ENCODE measurements at regions not wholly inside any gene's neighbourhood (a gene's known extent, or its start where the extent isn't known, plus 50 kb on each side); places are given as distances from the start of the nearest gene placed in this dataset.

GRCh38 chr16:24477492-24477891, 61.9 kb upstream of the RBBP6 start:
- H3K27me3 Mint-ChIP-seq (ENCODE audit: low read depth) = peaks cover 80% of the 10 kb centered on the region

More at GRCh38 chr16:24477492-24477891, 61.9 kb upstream of the RBBP6 start:
- Histone ChIP-seq H4K8ac (replicated peaks; ENCODE audit: insufficient read length, low read depth, low read length) (no peak overlapping the region), H3K56ac (ENCODE audit: insufficient read length, low read depth, low read length) (no peak overlapping the region), H3K4ac (ENCODE audit: low read depth, low read length) (no peak overlapping the region), H3K9me3 (ENCODE audit: control insufficient read depth, low read depth, low read length) (no peaks in the 10 kb centered on the region), H2BK20ac (ENCODE audit: low read depth, low read length, poor library complexity, severe bottlenecking) (no peak overlapping the region), H3K27ac (ENCODE audit: insufficient read length, low read depth, low read length) (no peak overlapping the region), H4K5ac (ENCODE audit: insufficient read length, low read depth, low read length) (no peak overlapping the region), H2AFZ (ENCODE audit: low read length) (no peak overlapping the region), H2BK120ac (ENCODE audit: low read depth, low read length, poor library complexity, severe bottlenecking) (no peak overlapping the region), H3K9ac (ENCODE audit: extremely low read depth, insufficient read length, low read length) (no peak overlapping the region), H3K14ac (ENCODE audit: insufficient read depth, low read length) (no peak overlapping the region), H2BK5ac (ENCODE audit: insufficient read length, low read length) (no peak overlapping the region), H2BK15ac (ENCODE audit: low read depth, low read length) (no peak overlapping the region), H4K20me1 (ENCODE audit: control insufficient read depth, insufficient read depth, insufficient read length) (no peaks in the 10 kb centered on the region), H3K23ac (ENCODE audit: insufficient read length, low read depth, low read length) (no peak overlapping the region), H3K79me2 (ENCODE audit: insufficient read depth, low read length) (no peaks in the 10 kb centered on the region), H2AK5ac (ENCODE audit: insufficient read length, low read length) (no peak overlapping the region), H3T11ph (ENCODE audit: low read length) (no peak overlapping the region), H2BK12ac (ENCODE audit: insufficient read length, low read depth, low read length) (no peak overlapping the region), H3K4me1 (ENCODE audit: insufficient read depth, low read length) (no peaks in the 10 kb centered on the region), H3K23me2 (ENCODE audit: insufficient read length, low read depth, low read length, poor library complexity, severe bottlenecking) (no peaks in the 10 kb centered on the region), H4K91ac (ENCODE audit: insufficient read length, low read depth, low read length) (no peak overlapping the region), H3K79me1 (ENCODE audit: insufficient read depth, low read depth, low read length, poor library complexity, severe bottlenecking) (no peaks in the 10 kb centered on the region), H3K18ac (ENCODE audit: insufficient read length, low read depth, low read length) (no peak overlapping the region), H3K4me2 (ENCODE audit: insufficient read depth, insufficient read length, low read length) (no peak overlapping the region), H3K27me3 (ENCODE audit: insufficient read depth, low read length) (peaks cover 9% of the 10 kb centered on the region; the same call in 1 of the 2 replicates)
- TF ChIP-seq, protein P1, sequence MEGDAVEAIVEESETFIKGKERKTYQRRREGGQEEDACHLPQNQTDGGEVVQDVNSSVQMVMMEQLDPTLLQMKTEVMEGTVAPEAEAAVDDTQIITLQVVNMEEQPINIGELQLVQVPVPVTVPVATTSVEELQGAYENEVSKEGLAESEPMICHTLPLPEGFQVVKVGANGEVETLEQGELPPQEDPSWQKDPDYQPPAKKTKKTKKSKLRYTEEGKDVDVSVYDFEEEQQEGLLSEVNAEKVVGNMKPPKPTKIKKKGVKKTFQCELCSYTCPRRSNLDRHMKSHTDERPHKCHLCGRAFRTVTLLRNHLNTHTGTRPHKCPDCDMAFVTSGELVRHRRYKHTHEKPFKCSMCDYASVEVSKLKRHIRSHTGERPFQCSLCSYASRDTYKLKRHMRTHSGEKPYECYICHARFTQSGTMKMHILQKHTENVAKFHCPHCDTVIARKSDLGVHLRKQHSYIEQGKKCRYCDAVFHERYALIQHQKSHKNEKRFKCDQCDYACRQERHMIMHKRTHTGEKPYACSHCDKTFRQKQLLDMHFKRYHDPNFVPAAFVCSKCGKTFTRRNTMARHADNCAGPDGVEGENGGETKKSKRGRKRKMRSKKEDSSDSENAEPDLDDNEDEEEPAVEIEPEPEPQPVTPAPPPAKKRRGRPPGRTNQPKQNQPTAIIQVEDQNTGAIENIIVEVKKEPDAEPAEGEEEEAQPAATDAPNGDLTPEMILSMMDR (conservative IDR thresholded peaks at IDR 0.05) = no peak
- no peak overlapping the region for H3K27ac Mint-ChIP-seq
- WGBS (ENCODE audit: extremely low coverage, insufficient read length, low lambda C conversion rate) = no CpG with 5 or more reads among the region's 6 CpGs
- H3K4me3 Mint-ChIP-seq = no peak overlapping the region; a peak in 1 of 5 replicates
- peaks cover 3% of the 10 kb centered on the region in 2 experiments for H3K4me1 Mint-ChIP-seq
- no peak for DNase-seq
- H3K36me3 Mint-ChIP-seq (ENCODE audit: insufficient read depth in 1 of 3, low read depth in 3 of 3) = no peaks in the 10 kb centered on the region
- peaks cover 15% of the 10 kb centered on the region in 2 experiments for H3K9me3 Mint-ChIP-seq
